Right lung (tissue), 2 donors: ENCODE measurements at regions not wholly inside any gene's neighbourhood (a gene's known extent, or its start where the extent isn't known, plus 50 kb on each side); places are given as distances from the start of the nearest gene placed in this dataset.

Experiments used
- DNase-seq, 2 donors: peaks; one replicate each; pipeline ENCODE4 v3.0.0-alpha.2; 2013

GRCh38 chr5:2334719-2335118, 416.8 kb downstream of the IRX2 start:
- no peak for DNase-seq

DNA sequence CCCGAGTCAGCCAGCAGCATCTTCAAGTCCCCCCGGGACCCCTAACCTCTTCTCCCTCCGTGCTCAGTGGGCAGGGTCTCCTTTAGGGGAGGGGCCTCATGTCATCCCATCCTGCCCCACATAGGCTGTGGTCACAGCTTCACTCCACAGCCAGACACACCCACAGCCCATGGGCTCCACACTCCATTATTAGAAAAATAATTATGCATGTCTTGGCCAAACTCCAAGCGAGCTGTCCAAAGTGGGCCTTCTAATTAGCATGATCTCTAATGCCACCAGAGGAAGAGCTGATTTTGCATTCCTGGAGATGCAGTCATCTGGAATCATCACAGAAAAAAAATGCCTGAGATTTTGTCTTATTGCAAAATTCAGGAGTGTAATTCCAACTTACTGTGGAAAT, 418.2 kb downstream of the IRX2 start:
- no peak for DNase-seq

DNA sequence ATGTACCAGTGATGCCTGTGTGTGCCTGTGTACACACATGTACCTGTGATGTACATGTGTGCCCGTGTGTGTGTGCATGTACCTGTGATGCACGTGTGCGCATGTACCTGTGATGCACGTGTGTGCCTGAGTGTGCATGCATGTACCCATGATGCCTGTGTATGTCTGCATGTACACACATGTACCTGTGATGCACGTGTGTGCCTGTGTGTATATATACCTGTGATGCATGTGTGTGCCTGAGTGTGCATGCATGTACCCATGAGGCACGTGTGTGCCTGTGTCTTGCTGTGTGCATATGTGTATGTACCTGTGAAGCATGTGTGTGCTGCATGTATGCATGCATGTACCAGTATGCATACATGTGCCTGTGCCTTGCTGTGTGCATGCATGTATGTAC, 419.0 kb downstream of the IRX2 start:
- DNase-seq, result no peak

DNA sequence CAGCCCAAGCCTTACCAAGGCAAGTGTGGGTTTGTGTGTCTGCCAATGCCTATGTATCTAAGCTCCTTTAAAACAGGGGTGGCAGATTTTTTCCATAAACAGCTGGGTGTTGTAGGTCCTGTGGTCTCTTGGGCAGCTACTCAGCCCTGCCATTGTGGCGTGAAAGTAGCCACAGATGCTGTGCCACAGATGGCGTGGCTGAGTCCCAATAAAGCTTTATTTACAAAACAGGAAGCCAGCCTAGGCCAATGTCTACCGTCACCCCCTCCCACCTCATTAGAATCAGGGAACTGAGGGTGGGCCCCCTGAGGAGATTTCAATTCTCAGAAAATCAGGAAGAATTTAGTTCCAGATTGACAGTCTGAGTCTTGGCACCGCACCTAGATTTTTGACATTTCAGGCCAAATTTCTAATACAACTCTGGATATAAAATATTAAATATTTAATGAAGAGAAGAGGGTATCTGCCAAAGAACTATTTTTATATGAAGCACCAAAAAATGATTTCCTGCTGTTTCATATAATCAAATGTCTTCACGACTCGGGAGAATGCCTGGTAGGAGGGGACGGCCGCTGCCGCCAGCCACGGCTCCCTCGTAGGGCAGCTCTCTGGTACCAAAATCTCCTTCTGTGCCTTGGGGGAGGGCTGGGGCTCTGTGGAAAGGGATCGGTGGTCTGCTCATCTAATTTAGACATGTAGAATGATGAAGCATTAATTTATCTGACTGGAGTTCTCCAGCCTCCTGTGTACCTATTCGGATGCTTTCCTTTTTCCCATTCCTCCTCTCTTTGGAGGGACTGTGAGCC, 420.9 kb downstream of the IRX2 start:
- DNase-seq, result peak; percentile 46 to 50

- DNase-seq, result no peak
Observed at GRCh38 chr5:2329741-2330140, 421.7 kb downstream of the IRX2 start.

- no peak for DNase-seq
Observed at GRCh38 chr5:2326601-2327000, 424.9 kb downstream of the IRX2 start.

GRCh38 chr5:2324788-2325187, 426.7 kb downstream of the IRX2 start:
- DNase-seq, result no peak

DNA sequence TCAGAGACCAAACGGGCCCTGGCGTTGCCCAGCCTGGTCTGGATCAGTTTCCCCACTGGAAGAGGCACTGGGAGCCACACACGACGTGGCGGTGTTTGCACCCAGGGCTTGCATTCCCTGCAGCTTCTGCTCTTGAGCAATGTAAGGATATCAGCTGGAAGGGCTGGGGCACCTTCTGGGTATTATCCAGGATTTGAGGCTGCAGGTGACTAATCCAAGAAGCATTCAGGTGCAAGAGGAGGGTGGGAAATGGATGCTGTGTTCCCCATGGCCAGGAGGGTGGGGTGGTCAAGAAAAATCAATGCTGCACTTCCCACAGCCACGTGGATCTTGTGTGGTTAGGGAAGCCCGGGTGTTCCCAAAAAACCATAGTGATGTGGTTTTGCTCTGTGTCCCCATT, 430.9 kb downstream of the IRX2 start:
- DNase-seq, result no peak

- no peak for DNase-seq
Observed at GRCh38 chr5:2317540-2317939, 433.9 kb downstream of the IRX2 start.

- peak in 1 of 2 donors; percentile 28 for DNase-seq
Observed at GRCh38 chr5:2311851-2312250, 429.1 kb upstream of the IRX4 start.

GRCh38 chr5:2310946-2311345, 428.2 kb upstream of the IRX4 start:
- no peak for DNase-seq

- no peak for DNase-seq
Observed at GRCh38 chr5:2307631-2308030, 424.9 kb upstream of the IRX4 start.

GRCh38 chr5:2306711-2307110, 424.0 kb upstream of the IRX4 start:
- no peak for DNase-seq

DNA sequence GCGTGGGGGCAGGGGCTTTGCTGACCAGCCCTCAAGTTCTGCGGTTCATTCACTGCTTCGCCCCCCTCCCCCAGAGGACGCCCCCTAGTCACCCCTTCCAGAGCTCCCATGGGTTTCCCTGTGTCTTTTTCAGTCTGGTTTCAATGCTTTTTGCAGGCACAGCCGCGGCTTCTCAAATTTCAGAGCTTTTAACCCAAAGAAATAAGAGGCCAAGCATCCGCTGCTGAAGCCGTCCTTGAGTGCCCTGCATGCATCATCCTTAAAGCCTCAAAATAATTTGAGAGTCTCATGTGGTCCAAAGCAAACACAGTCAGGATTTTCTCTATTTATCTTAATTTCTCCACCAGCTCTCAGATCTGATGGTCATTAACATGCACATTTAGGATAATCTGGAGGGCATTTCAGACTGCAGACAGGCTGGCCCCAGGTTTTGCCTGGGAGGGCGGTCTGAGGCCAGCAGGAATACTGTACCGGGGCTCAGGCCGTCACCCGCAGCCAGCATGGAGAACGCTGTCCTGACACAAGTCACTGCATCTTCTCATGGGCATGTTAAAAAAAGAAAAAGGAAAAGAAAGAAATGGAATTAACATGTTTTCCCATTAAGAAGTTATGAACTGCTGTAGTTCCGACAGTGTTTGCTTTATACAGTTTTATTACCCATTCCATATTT, 420.8 kb upstream of the IRX4 start:
- peak in 1 of 2 donors; percentile 13 for DNase-seq

GRCh38 chr5:2302169-2302568, 419.4 kb upstream of the IRX4 start:
- no peak for DNase-seq

DNA sequence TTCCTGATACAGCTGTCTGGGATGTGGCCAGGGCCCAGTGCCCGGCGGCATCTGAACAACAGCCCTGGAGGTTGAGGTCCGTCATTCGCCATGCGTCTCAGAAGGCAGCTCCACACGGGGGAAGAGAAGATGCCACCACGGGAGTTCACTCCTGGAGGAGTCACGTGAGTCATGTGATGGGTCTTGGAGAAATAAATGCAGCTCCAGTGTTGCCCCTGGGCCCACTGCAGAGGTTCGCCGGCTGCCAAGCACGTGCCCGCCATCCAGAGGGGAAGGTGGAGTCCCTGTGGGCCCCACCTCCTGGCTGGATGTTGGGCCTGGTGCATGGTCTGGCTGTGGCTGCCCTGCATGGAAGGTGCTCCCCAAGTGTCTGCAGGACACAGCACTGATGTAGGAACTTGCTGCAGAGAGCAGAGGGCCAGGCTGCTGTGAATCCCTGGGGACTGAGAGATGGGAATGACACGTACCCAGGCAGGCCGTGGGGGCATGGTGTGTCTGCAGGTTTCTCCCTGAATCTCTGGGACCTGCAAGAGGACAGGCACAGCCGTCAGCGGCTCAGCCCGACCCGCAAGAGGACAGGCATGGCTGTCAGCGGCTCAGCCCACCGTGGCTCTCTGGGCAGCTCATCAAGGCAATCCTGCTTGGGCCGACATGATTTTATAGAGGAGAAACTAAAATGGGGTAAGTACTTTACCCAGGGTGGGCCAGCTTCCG, 418.3 kb upstream of the IRX4 start:
- DNase-seq, result no peak

DNA sequence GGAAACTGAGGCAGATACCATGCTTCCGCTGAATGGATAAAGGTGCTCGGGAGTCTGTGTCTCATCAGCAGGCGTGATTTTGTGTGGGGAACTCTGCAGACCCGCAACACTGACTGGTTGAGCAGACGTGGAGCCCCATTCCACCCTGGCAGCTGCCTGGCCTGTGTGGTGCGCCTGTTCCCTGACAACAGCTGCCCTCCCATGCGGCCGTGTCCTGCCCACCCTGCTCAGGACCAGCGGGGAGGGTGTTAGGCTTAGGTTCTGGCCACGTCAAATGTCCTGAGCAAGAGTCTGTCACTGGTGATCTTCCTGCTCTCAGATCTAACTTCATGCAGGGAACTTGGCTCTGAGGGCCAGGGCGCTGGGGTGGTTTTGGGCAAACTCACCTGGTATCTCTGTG, 417.7 kb upstream of the IRX4 start:
- DNase-seq, result no peak

- no peak for DNase-seq
Observed at GRCh38 chr5:2299388-2300220, 416.9 kb upstream of the IRX4 start.

DNA sequence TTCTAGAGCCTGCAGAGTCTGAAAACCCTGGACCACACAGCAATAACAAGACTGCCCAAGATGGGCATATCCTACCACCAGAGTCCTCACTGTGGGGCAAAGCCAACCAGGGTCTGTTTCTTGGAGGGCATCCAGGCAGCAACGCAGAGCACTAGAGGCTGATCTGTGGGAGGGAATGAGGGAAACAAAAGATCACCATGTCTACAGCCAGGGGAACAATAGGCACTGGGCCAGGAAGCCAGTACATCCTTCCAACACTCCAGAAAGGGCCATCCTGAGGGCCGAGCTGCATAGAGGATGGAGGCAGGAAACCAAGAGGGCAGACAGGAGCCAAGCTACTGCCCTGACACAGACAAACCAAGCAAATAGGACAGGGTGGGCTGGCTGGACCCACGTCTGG, 416.1 kb upstream of the IRX4 start:
- no peak for DNase-seq

- no peak for DNase-seq
Observed at GRCh38 chr5:2297991-2298390, 415.3 kb upstream of the IRX4 start.

GRCh38 chr5:2295476-2295875, 412.8 kb upstream of the IRX4 start:
- no peak for DNase-seq

GRCh38 chr5:2293906-2294305, 411.2 kb upstream of the IRX4 start:
- DNase-seq, result no peak
